ENCODE measurements at regions not wholly inside any gene's neighbourhood (a gene's known extent, or its start where the extent isn't known, plus 50 kb on each side); places are given as distances from the start of the nearest gene placed in this dataset.

DNA sequence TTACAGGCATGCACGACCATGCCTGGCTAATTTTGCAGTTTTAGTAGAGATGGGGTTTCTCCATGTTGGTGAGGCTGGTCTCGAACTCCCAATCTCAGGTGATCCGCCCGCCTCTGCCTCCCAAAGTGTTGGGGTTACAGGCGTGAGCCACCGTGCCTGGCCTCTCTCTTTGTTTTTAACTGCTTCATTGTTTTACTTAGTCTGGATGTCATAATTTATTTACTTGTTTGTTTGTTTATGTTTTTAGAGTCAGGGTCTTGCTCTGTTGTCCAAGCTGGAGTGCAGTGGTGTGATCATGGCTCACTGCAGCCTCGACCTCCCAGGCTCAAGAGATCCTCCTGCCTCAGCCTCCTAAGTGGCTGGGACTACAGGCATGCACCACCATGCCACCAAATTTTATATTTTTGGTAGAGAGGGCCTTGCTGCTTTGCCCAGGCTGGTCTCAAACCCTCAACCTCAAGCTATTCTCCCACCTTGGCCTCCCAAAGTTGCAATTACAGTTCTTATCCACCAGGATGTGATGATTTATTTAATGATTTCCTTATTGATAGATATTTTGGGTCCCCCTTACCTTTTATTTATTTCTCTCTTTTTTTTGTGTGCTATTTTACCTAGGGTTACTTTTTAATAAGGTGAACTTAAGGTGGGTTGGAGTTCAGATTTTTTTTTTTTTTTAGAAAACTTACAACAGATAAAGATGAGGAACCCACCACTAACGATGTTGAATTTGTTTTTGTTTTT, 52.6 kb upstream of the ADA2 start:
- DNase-seq (ENCODE audit: low read depth) = no peak
- in situ Hi-C loops (cut with HindIII; ENCODE audit: low pct_unique_long_range_greater_than_20kb, low sequenced_read_pairs) = no loop called here

DNA sequence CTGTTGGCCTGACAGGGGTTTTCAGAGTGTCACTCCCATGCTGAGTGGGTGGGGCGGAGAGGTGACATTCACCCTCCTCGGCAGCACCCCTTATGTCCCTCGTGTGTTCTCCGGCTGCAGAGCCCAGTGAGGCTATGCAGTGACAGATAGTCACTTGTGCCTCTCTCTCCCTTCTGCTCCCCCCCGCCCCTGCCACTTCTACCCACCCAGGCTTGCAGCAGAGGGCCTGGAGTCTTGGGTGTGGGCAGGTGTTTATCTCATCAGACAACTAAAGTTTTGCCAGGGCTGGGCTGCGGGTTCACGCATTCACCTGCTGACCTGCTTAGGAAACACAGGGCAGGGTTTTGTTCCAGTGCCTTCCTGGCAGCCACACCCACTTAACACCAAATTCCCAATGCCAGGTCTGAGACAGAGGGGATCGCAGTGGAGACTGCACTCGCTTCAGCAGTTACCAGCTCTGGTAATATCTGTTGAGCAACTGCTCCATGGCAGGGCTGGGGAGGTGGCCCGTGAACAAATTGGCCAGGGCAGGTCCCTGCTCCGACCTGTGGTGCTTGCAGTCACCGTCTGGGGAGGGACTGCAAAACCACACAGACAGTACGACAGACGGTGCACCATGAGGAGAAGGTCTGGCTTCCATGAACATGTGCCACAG, 50.5 kb upstream of the ADA2 start:
- in situ Hi-C loops (cut with HindIII; ENCODE audit: low pct_unique_long_range_greater_than_20kb, low sequenced_read_pairs) = no loop called here

DNA sequence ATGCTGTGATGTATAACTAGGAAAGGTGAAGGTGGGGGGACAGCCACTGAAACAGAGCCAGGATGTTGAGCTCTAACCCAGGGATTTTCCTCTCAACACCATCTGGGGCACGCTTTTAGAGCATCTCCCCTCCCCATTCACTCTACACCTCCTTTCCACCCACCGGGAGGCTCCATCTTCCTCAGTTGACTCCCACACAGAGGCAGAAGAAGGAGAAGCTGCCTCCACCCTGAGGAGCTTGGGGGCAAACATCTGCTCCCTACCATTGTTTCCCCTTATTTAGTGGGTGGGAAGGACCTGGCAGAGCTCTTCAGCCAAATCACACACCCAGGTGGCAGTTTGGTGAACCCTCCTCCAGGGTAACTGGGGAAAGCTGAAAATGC, 50.0 kb upstream of the ADA2 start:
- in situ Hi-C loops (cut with HindIII; ENCODE audit: low pct_unique_long_range_greater_than_20kb, low sequenced_read_pairs) = no loop called here
- DNase-seq (ENCODE audit: low read depth) = no peak

More for the DNA sequence above, 50.5 kb upstream of the ADA2 start:
- no peak for DNase-seq (ENCODE audit: low read depth)

Data from Caki2 (cell line).